Type B pancreatic cell (in vitro differentiated cells): ENCODE measurements at regions not wholly inside any gene's neighbourhood (a gene's known extent, or its start where the extent isn't known, plus 50 kb on each side); places are given as distances from the start of the nearest gene placed in this dataset.

Experiments
- DNase-seq: peaks from one replicate; pipeline ENCODE4 v3.0.0; 2021; ENCODE audit warnings: mixed read lengths; ENCODE audit not compliant: unreplicated experiment; ENCODE audit errors: extremely low spot score
- H3K27ac Mint-ChIP-seq: 2 replicates; pipeline ENCODE4 v1.8.0; 2021; ENCODE audit warnings: mild to moderate bottlenecking, mixed read lengths
- H3K27me3 Mint-ChIP-seq: 2 replicates; pipeline ENCODE4 v1.8.0; 2021; ENCODE audit warnings: mixed read lengths
- H3K36me3 Mint-ChIP-seq: 2 replicates; pipeline ENCODE4 v1.8.0; 2021; ENCODE audit warnings: mixed read lengths
- H3K4me1 Mint-ChIP-seq: one replicate; pipeline ENCODE4 v1.8.0; 2021; ENCODE audit warnings: mixed read lengths; ENCODE audit not compliant: unreplicated experiment
- H3K4me3 Mint-ChIP-seq: 2 replicates; pipeline ENCODE4 v1.8.0; 2021; ENCODE audit warnings: mild to moderate bottlenecking, mixed read lengths
- H3K9me3 Mint-ChIP-seq: 2 replicates; pipeline ENCODE4 v1.8.0; 2021; ENCODE audit warnings: mixed read lengths
- CTCF ChIP-seq: fragments of 200-600 bp; sonication (generic); conservative IDR thresholded peaks from 2 replicates; pipeline ENCODE4 v1.5.0; 2021; ENCODE audit warnings: antibody characterized with exemption, mild to moderate bottlenecking

GRCh38 chr2:121818546-121818945 is 63.1 kb downstream of the TSN start:
- no peak overlapping the region for H3K27ac Mint-ChIP-seq
- peaks cover 5% of the 10 kb centered on the region for H3K4me1 Mint-ChIP-seq
- no peaks in the 10 kb centered on the region for H3K9me3 Mint-ChIP-seq
- H3K4me3 Mint-ChIP-seq, result no peak overlapping the region
- H3K27me3 Mint-ChIP-seq, result peaks cover 5% of the 10 kb centered on the region
- TF ChIP-seq CTCF, result no peak
- DNase-seq, result no peak
- H3K36me3 Mint-ChIP-seq, result no peaks in the 10 kb centered on the region

GRCh38 chr2:121819846-121820245 is 64.4 kb downstream of the TSN start:
- Mint-ChIP-seq H3K9me3 (no peaks in the 10 kb centered on the region), H3K4me1 (peaks cover 6% of the 10 kb centered on the region), H3K27me3 (peaks cover 5% of the 10 kb centered on the region), H3K36me3 (no peaks in the 10 kb centered on the region), H3K4me3 (no peak overlapping the region), H3K27ac (no peak overlapping the region)
- no peak for DNase-seq
- no peak for TF ChIP-seq CTCF

GRCh38 chr2:121821476-121822158 is 66.2 kb downstream of the TSN start:
- DNase-seq, result no peak
- H3K27me3 Mint-ChIP-seq, result peaks cover 5% of the 10 kb centered on the region
- no peaks in the 10 kb centered on the region for H3K9me3 Mint-ChIP-seq
- TF ChIP-seq CTCF, result no peak
- no peaks in the 10 kb centered on the region for H3K36me3 Mint-ChIP-seq
- H3K4me1 Mint-ChIP-seq, result peaks cover 10% of the 10 kb centered on the region
- H3K4me3 Mint-ChIP-seq, result no peak overlapping the region
- no peak overlapping the region for H3K27ac Mint-ChIP-seq

GRCh38 chr2:121824264-121824663 is 68.8 kb downstream of the TSN start:
- no peak overlapping the region for H3K27ac Mint-ChIP-seq
- peaks cover 10% of the 10 kb centered on the region for H3K4me1 Mint-ChIP-seq
- DNase-seq, result no peak
- TF ChIP-seq CTCF, result no peak
- no peak overlapping the region for H3K4me3 Mint-ChIP-seq
- H3K36me3 Mint-ChIP-seq, result no peaks in the 10 kb centered on the region
- H3K9me3 Mint-ChIP-seq, result no peaks in the 10 kb centered on the region
- H3K27me3 Mint-ChIP-seq, result peaks cover 5% of the 10 kb centered on the region

- Mint-ChIP-seq H3K36me3 (no peaks in the 10 kb centered on the region), H3K4me1 (peaks cover 5% of the 10 kb centered on the region), H3K27me3 (peaks cover under 1% of the 10 kb centered on the region), H3K4me3 (no peak overlapping the region), H3K9me3 (no peaks in the 10 kb centered on the region), H3K27ac (peak overlapping the region; percentile 17)
- no peak for TF ChIP-seq CTCF
- no peak for DNase-seq
Observed at GRCh38 chr2:121825003-121825950, 69.8 kb downstream of the TSN start.
